ENCODE measurements at regions not wholly inside any gene's neighbourhood (a gene's known extent, or its start where the extent isn't known, plus 50 kb on each side); places are given as distances from the start of the nearest gene placed in this dataset.

- TF ChIP-seq POLR2A (IDR thresholded peaks at IDR 0.05) = no peak
- TF ChIP-seq CTCF (IDR thresholded peaks at IDR 0.05) = no peak
These were observed 468.0 kb upstream of the GRIN3A start for GRCh38 chr9:102206432-102206831.
